Heart left ventricle (tissue), 16 donors: ENCODE measurements at regions not wholly inside any gene's neighbourhood (a gene's known extent, or its start where the extent isn't known, plus 50 kb on each side); places are given as distances from the start of the nearest gene placed in this dataset.

ENCODE experiments used
- ATAC-seq, 4 donors: fragments of 200-7000 bp; cut with Tn5 transposase; one replicate each; pipeline ENCODE4 v1.9.1; 2020 to 2022; ENCODE audit warnings: moderate library complexity in 4 of 4, mild to moderate bottlenecking in 3 of 4, moderate number of reproducible peaks in 1 of 4
- DNase-seq, 5 donors: peaks; one replicate each; pipeline ENCODE4 v3.0.0-alpha.2; 2020
- H3K27ac ChIP-seq, 12 donors: fragments of 200-600 bp; sonication (generic) in 4 of 12; one replicate each; pipeline versions ENCODE4 v1.5.0 to v1.8.0; 2016 to 2022; ENCODE audit warnings: mild to moderate bottlenecking in 2 of 12
- H3K27me3 ChIP-seq, 9 donors: fragments of 200-600 bp; sonication (generic) in 2 of 9; one replicate each; pipeline versions ENCODE4 v1.5.1 to v1.8.0; 2016 to 2022; ENCODE audit warnings: mild to moderate bottlenecking in 3 of 9
- H3K36me3 ChIP-seq, 9 donors: fragments of 200-600 bp; sonication (generic) in 2 of 9; one replicate each; pipeline versions ENCODE4 v1.5.0 to v1.8.0; 2018 to 2022; ENCODE audit warnings: mild to moderate bottlenecking in 2 of 9
- H3K4me1 ChIP-seq, 12 donors: fragments of 200-600 bp; sonication (generic) in 4 of 12; one replicate each; pipeline versions ENCODE4 v1.5.0 to v1.8.0; 2016 to 2022; ENCODE audit warnings: mild to moderate bottlenecking in 3 of 12
- H3K4me3 ChIP-seq, 12 donors: fragments of 200-600 bp; sonication (generic) in 4 of 12; one replicate each; pipeline versions ENCODE4 v1.5.0 to v1.8.0; 2017 to 2022; ENCODE audit warnings: mild to moderate bottlenecking in 9 of 12, moderate library complexity in 4 of 12
- H3K9me3 ChIP-seq, 12 donors: fragments of 200-600 bp; sonication (generic) in 4 of 12; one replicate each; pipeline versions ENCODE4 v1.5.0 to v1.8.0; 2016 to 2022; ENCODE audit warnings: mild to moderate bottlenecking in 1 of 12
- CTCF ChIP-seq, 12 donors: fragments of 200-600 bp; sonication (generic) in 4 of 12; IDR thresholded peaks; one replicate each; pipeline versions ENCODE4 v1.5.0 to v1.8.0; 2018 to 2022; ENCODE audit warnings: antibody characterized with exemption in 12 of 12, mild to moderate bottlenecking in 5 of 12
- POLR2A ChIP-seq, 2 donors: fragments of 450-650 bp; IDR thresholded peaks; one replicate each; pipeline ENCODE4 v1.6.1; 2017; ENCODE audit warnings: antibody characterized with exemption in 2 of 2, mild to moderate bottlenecking in 2 of 2, moderate library complexity in 2 of 2
- WGBS, 4 donors: extraction: QIAGEN DNeasy Blood & Tissue Kit in 2 of 4; methylation state at CpG; one replicate each; pipeline versions ENCODE4 v1.1.5 to v1.1.7; 2013 to 2018; 5-methylcytosine and 5-hydroxymethylcytosine counted together
- intact Hi-C, 10 donors: fragments of 100-400 bp; cut with DNase I; formaldehyde crosslinking; loops; one replicate each; pipeline versions ENCODE4 v1.11.1 to v1.14.2; 2022
- donor health status: ischemic (EF 13 %, LVEDD 7.1; RV severe dilation, severe dysfunction).
- donor health status: healthy with polysubstance abuse.
- donor health status: DM: no; HTN: yes; CAD: no.
- donor health status: DM: no; HTN: no; CAD: no.
- donor health status: ischemic (EF 25% LVEDD 6.9; RV normal size, moderate dysfunction).
- donor health status: ischemic (EF 25% LVEDD 5.7; RV mildly dilated, moderate dysfunction).
- donor health status: healthy.
- donor health status: DM: yes; HTN: yes; CAD: no.
- donor health status: ischemic (EF 35%, LVEDD 5.7; RV mildly dilated, moderate dysfunction).
- donor health status: nonischemic (EF 11% LVEDD 7.7; RV severe dilation, severe dysfunction).
- donor health status: DM: yes; HTN: yes; CAD: no.
- donor health status: PGD.
- donor health status: ischemic (EF 29% LVEDD 5.4; RV normal size, mild dysfunction).
- donor health status: nonischemic (EF 23%, LVEDD 6.1; RV moderate dilation, normal function).

GRCh38 chr5:86679949-86680348 lies 62.2 kb downstream of the COX7C start:
- 62 to 66% (median 65%) methylated on average over 2 of the region's 2 CpGs for WGBS, 4 donors
- peak in 3 of 4 donors; percentile 37 to 62 (median 55) for ATAC-seq
- H3K36me3 ChIP-seq = no peaks in the 10 kb centered on the region
- H3K27me3 ChIP-seq = no peaks in the 10 kb centered on the region
- intact Hi-C loops = loop anchor here in 1 of 10 donors (5.0 kb wide), 1 partner anchor 272 kb away; no protein-coding TSS in a partner anchor
- no peak for DNase-seq
- no peaks in the 10 kb centered on the region for H3K9me3 ChIP-seq
- no peak overlapping the region for H3K4me3 ChIP-seq
- H3K4me1 ChIP-seq = peaks cover 0 to 5% (median 0%) of the 10 kb centered on the region in 12 donors
- no peak for TF ChIP-seq CTCF (IDR thresholded peaks at IDR 0.05)
- TF ChIP-seq POLR2A (IDR thresholded peaks at IDR 0.05) = no peak
- H3K27ac ChIP-seq = peak overlapping the region in 8 of 12 donors; percentile 5 to 90 (median 64)

GRCh38 chr5:86684222-86684621 lies 66.5 kb downstream of the COX7C start:
- Histone ChIP-seq H3K27me3 (no peaks in the 10 kb centered on the region), H3K36me3 (no peaks in the 10 kb centered on the region), H3K4me3 (no peak overlapping the region), H3K27ac (no peak overlapping the region), H3K4me1 (peaks cover 0 to 2% (median 0%) of the 10 kb centered on the region in 12 donors), H3K9me3 (no peaks in the 10 kb centered on the region)
- WGBS, 4 donors = 71 to 80% (median 77%) methylated on average over 2 of the region's 2 CpGs
- no peak for DNase-seq
- TF ChIP-seq POLR2A (IDR thresholded peaks at IDR 0.05) = no peak
- intact Hi-C loops = loop anchor here in 1 of 10 donors (5.0 kb wide), 1 partner anchor 268 kb away; no protein-coding TSS in a partner anchor
- peak in 1 of 4 donors; percentile 54 for ATAC-seq

GRCh38 chr5:86686046-86686445 lies 68.3 kb downstream of the COX7C start:
- DNase-seq (no peak), ATAC-seq (no peak)
- Histone ChIP-seq H3K27ac (no peak overlapping the region), H3K4me1 (no peaks in the 10 kb centered on the region), H3K36me3 (no peaks in the 10 kb centered on the region), H3K4me3 (no peak overlapping the region), H3K27me3 (no peaks in the 10 kb centered on the region), H3K9me3 (no peaks in the 10 kb centered on the region)
- intact Hi-C loops = no loop called here
- 38 to 66% (median 40%) methylated on average over 1 of the region's 1 CpG for WGBS, 4 donors
- TF ChIP-seq POLR2A (IDR thresholded peaks at IDR 0.05) (no peak), CTCF (IDR thresholded peaks at IDR 0.05) (no peak)

GRCh38 chr5:86688406-86688805 lies 70.7 kb downstream of the COX7C start:
- WGBS, 4 donors = 68 to 79% (median 76%) methylated on average over 2 of the region's 2 CpGs
- intact Hi-C loops = no loop called here
- H3K4me1 ChIP-seq = no peaks in the 10 kb centered on the region
- DNase-seq (no peak), ATAC-seq (no peak)
- no peak overlapping the region for H3K4me3 ChIP-seq
- no peaks in the 10 kb centered on the region for H3K36me3 ChIP-seq
- H3K27me3 ChIP-seq = no peaks in the 10 kb centered on the region
- no peak overlapping the region for H3K27ac ChIP-seq
- no peaks in the 10 kb centered on the region for H3K9me3 ChIP-seq
- TF ChIP-seq POLR2A (IDR thresholded peaks at IDR 0.05) (no peak), CTCF (IDR thresholded peaks at IDR 0.05) (no peak)

GRCh38 chr5:86689103-86689729 lies 71.5 kb downstream of the COX7C start:
- intact Hi-C loops = no loop called here
- Histone ChIP-seq H3K4me1 (no peaks in the 10 kb centered on the region), H3K4me3 (no peak overlapping the region), H3K9me3 (no peaks in the 10 kb centered on the region), H3K27ac (no peak overlapping the region), H3K27me3 (no peaks in the 10 kb centered on the region), H3K36me3 (no peaks in the 10 kb centered on the region)
- 65 to 82% (median 76%) methylated on average over 1 of the region's 1 CpG for WGBS, 4 donors
- TF ChIP-seq POLR2A (IDR thresholded peaks at IDR 0.05) = no peak
- TF ChIP-seq CTCF (IDR thresholded peaks at IDR 0.05) = no peak
- no peak for ATAC-seq
- no peak for DNase-seq
